NCI-H1417 treated with DMSO at 0.1 percent for 48 hours (cell line): ENCODE measurements at regions not wholly inside any gene's neighbourhood (a gene's known extent, or its start where the extent isn't known, plus 50 kb on each side); places are given as distances from the start of the nearest gene placed in this dataset.
A peak's percentile ranks its signal among the peaks of the same experiment; 100 is the strongest.

Experiments used
- DNase-seq: peaks from one replicate; lab custom pipeline; 2025; lab: John Stamatoyannopoulos, UW

GRCh38 chr1:223445402-223445801, 52.2 kb downstream of the CCDC185 start:
- DNase-seq = no peak

GRCh38 chr1:223453902-223454301, 60.7 kb downstream of the CCDC185 start:
- DNase-seq = no peak

GRCh38 chr1:223454959-223455358, 61.7 kb downstream of the CCDC185 start:
- no peak for DNase-seq

GRCh38 chr1:223455470-223455869, 62.3 kb downstream of the CCDC185 start:
- no peak for DNase-seq

- no peak for DNase-seq
Measured at GRCh38 chr1:223456747-223457146, 63.5 kb downstream of the CCDC185 start.

GRCh38 chr1:223460566-223461189, 67.5 kb downstream of the CCDC185 start:
- DNase-seq = no peak

GRCh38 chr1:223462047-223462630, 68.9 kb downstream of the CCDC185 start:
- peak; percentile 10 for DNase-seq

- DNase-seq = no peak
Measured at GRCh38 chr1:223462866-223463404, 69.7 kb downstream of the CCDC185 start.

- no peak for DNase-seq
Measured at GRCh38 chr1:223466151-223466550, 72.9 kb downstream of the CCDC185 start.

- no peak for DNase-seq
Measured at GRCh38 chr1:223471566-223471965, 78.4 kb downstream of the CCDC185 start.

GRCh38 chr1:223472057-223472456, 78.8 kb downstream of the CCDC185 start:
- DNase-seq = no peak

- DNase-seq = no peak
Measured at GRCh38 chr1:223473601-223474344, 80.6 kb downstream of the CCDC185 start.

- DNase-seq = no peak
Measured at GRCh38 chr1:223474804-223475203, 81.6 kb downstream of the CCDC185 start.

- DNase-seq = no peak
Measured at GRCh38 chr1:223477456-223477855, 84.2 kb downstream of the CCDC185 start.

GRCh38 chr1:223478606-223479005, 85.4 kb downstream of the CCDC185 start:
- DNase-seq = no peak

- no peak for DNase-seq
Measured at GRCh38 chr1:223479261-223479660, 86.0 kb downstream of the CCDC185 start.

- DNase-seq = no peak
Measured at GRCh38 chr1:223479718-223480425, 86.7 kb downstream of the CCDC185 start.

GRCh38 chr1:223482132-223482531, 88.9 kb downstream of the CCDC185 start:
- no peak for DNase-seq

GRCh38 chr1:223482766-223483165, 89.6 kb downstream of the CCDC185 start:
- no peak for DNase-seq

- DNase-seq = no peak
Measured at GRCh38 chr1:223483511-223483910, 90.3 kb downstream of the CCDC185 start.

- DNase-seq = no peak
Measured at GRCh38 chr1:223486366-223486765, 93.2 kb downstream of the CCDC185 start.
